ENCODE measurements at regions not wholly inside any gene's neighbourhood (a gene's known extent, or its start where the extent isn't known, plus 50 kb on each side); places are given as distances from the start of the nearest gene placed in this dataset. TPM values are rescaled to one million over a fixed set of nuclear protein-coding genes. Genes with fewer than 3 reads are reported as not detected.

DNA sequence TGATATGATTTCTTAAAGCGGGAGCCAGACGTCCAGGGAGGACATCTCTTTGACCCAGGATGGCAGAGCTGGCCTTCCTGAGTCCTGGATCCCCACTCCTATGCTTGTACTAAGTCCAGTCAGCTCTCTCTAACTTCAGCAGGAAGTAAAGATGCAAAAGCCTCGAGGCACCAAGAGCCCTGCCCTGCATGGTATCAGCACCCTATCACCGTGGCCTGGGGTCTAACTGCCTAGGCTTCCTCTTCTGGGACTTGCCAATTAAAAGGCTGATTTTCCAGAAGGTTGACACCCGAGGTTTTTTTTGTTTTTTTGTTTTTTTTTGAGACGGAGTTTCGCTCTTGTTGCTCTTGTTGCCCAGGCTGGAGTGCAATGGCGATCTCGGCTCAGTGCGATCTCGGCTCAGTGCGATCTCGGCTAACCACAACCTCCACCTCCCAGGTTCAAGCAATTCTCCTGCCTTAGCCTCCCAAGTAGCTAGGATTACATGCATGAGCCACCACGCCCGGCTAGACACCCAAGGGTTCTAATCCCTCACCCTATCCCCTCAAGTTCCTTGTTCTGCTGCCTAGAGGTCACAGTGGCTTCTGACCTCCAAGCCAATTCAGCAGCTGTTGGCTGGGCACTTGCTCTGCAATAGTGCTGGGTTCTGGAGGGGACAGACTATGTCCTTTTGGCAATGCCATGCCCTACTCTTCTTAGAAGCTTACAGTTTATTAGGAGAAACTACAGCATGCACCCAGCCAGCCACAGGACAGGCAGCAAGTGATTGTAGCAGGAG, 50.6 kb upstream of the FTH1 start:
- 89% methylated on average over 9 of the region's 15 CpGs for WGBS (ENCODE audit: insufficient coverage)
- POLR2A ChIA-PET = interaction anchor here (0.6 kb wide), 1 partner anchor 732 kb away, joined by 13 read pairs; no protein-coding TSS in a partner anchor
- H3K9me3 Mint-ChIP-seq (ENCODE audit: insufficient read depth) = peaks cover 10% of the 10 kb centered on the region
- DNase-seq = no peak
- Histone ChIP-seq H3K4me2 (replicated peaks; ENCODE audit: low read depth, low read length, poor library complexity, severe bottlenecking) (no peak overlapping the region), H3K36me3 (replicated peaks in 1 of 2; ENCODE audit: control extremely low read depth in 1 of 2, control insufficient read depth in 1 of 2, extremely low read depth in 1 of 2, insufficient read depth in 2 of 2, low read length in 1 of 2) (no peaks in the 10 kb centered on the region), H3K9ac (ENCODE audit: low read length) (no peak overlapping the region), H3K27me3 (replicated peaks in 1 of 4; ENCODE audit: control extremely low read depth in 1 of 4, control insufficient read depth in 3 of 4, insufficient read depth in 4 of 4, low read length in 3 of 4) (no peaks in the 10 kb centered on the region), H3K9me3 (ENCODE audit: control extremely low read depth in 1 of 3, control insufficient read depth in 2 of 3, insufficient read depth in 1 of 3, low read length in 2 of 3) (peaks cover 1 to 12% (median 9%) of the 10 kb centered on the region in 3 donors), H4K20me1 (ENCODE audit: control insufficient read depth, insufficient read depth, low read length, poor library complexity, severe bottlenecking) (no peaks in the 10 kb centered on the region), H3K4me3 (ENCODE audit: control extremely low read depth in 1 of 5, extremely low read depth in 1 of 5, insufficient read depth in 1 of 5, low read depth in 2 of 5, low read length in 4 of 5) (no peak overlapping the region), H3K27ac (ENCODE audit: low read length in 2 of 2) (no peak overlapping the region), H3K4me1 (ENCODE audit: control insufficient read depth in 2 of 2, insufficient read depth in 2 of 2, low read length in 2 of 2) (peaks cover 6 to 9% of the 10 kb centered on the region in 2 donors), H3K79me2 (ENCODE audit: control insufficient read depth, insufficient read depth, low read length) (no peaks in the 10 kb centered on the region), H2AFZ (ENCODE audit: insufficient read depth, low read depth, low read length, poor library complexity, severe bottlenecking) (no peak overlapping the region)
- H3K4me1 Mint-ChIP-seq = peaks cover 9% of the 10 kb centered on the region
- intact Hi-C loops (cut with micrococcal nuclease) = no loop called here
- no peak overlapping the region for H3K27ac Mint-ChIP-seq
- no peak for ATAC-seq (ENCODE audit: low read depth)
- CTCF ChIA-PET = interaction anchor here (0.5 to 1.1 kb wide), 3 partner anchors 21 to 817 kb away, joined by 3 to 4 read pairs (median 4); no protein-coding TSS in a partner anchor
- H3K4me3 Mint-ChIP-seq = no peak overlapping the region
- TF ChIP-seq CTCF (IDR thresholded peaks at IDR 0.05) (no peak), EZH2 (IDR thresholded peaks at IDR 0.05; ENCODE audit: borderline replicate concordance, insufficient read depth, low read depth, low read length, poor library complexity, severe bottlenecking) (no peak)
- no peaks in the 10 kb centered on the region for H3K27me3 Mint-ChIP-seq

Small RNA genes lying in the stretch of these regions (small RNA-seq; reads per million reads assigned to genes)
- gene AP003733.2 (ENCODE audit: insufficient read length, low read depth, low replicate concordance) = not detected

Measured in B cell (primary cell).